ENCODE measurements at regions not wholly inside any gene's neighbourhood (a gene's known extent, or its start where the extent isn't known, plus 50 kb on each side); places are given as distances from the start of the nearest gene placed in this dataset.

GRCh38 chr13:73222627-73223305 is 164.0 kb downstream of the KLF5 start:
- no peaks in the 10 kb centered on the region for H3K36me3 Mint-ChIP-seq
- H3K27ac Mint-ChIP-seq, result no peak overlapping the region
- no peak for TF ChIP-seq CTCF (IDR thresholded peaks at IDR 0.05; ENCODE audit: unreplicated experiment)
- no peak overlapping the region for H3K4me3 Mint-ChIP-seq
- no peaks in the 10 kb centered on the region for H3K9me3 Mint-ChIP-seq
- peaks cover 11% of the 10 kb centered on the region for H3K4me1 Mint-ChIP-seq
- DNase-seq (ENCODE audit: low spot score in 2 of 2, unreplicated experiment in 2 of 2), result no peak
- no peaks in the 10 kb centered on the region for H3K27me3 Mint-ChIP-seq (ENCODE audit: low read depth)

GRCh38 chr13:73220966-73221720 is 162.3 kb downstream of the KLF5 start:
- Mint-ChIP-seq H3K27me3 (ENCODE audit: low read depth) (no peaks in the 10 kb centered on the region), H3K4me3 (no peak overlapping the region), H3K27ac (no peak overlapping the region), H3K36me3 (no peaks in the 10 kb centered on the region), H3K9me3 (no peaks in the 10 kb centered on the region), H3K4me1 (peaks cover 20% of the 10 kb centered on the region)
- no peak for TF ChIP-seq CTCF (IDR thresholded peaks at IDR 0.05; ENCODE audit: unreplicated experiment)
- DNase-seq (ENCODE audit: low spot score in 2 of 2, unreplicated experiment in 2 of 2), result no peak

GRCh38 chr13:73218181-73218580 is 159.4 kb downstream of the KLF5 start:
- Mint-ChIP-seq H3K27ac (peak overlapping the region; percentile 45), H3K9me3 (peaks cover 7% of the 10 kb centered on the region), H3K27me3 (ENCODE audit: low read depth) (no peaks in the 10 kb centered on the region), H3K36me3 (no peaks in the 10 kb centered on the region), H3K4me1 (peaks cover 26% of the 10 kb centered on the region), H3K4me3 (no peak overlapping the region)
- no peak for TF ChIP-seq CTCF (IDR thresholded peaks at IDR 0.05; ENCODE audit: unreplicated experiment)
- no peak for DNase-seq (ENCODE audit: low spot score in 2 of 2, unreplicated experiment in 2 of 2)

GRCh38 chr13:73216381-73216831 is 157.6 kb downstream of the KLF5 start:
- DNase-seq (ENCODE audit: low spot score in 2 of 2, unreplicated experiment in 2 of 2), result no peak
- Mint-ChIP-seq H3K9me3 (peaks cover 7% of the 10 kb centered on the region), H3K27me3 (ENCODE audit: low read depth) (no peaks in the 10 kb centered on the region), H3K4me1 (peaks cover 23% of the 10 kb centered on the region), H3K36me3 (no peaks in the 10 kb centered on the region), H3K27ac (peak overlapping the region; percentile 39), H3K4me3 (no peak overlapping the region)
- no peak for TF ChIP-seq CTCF (IDR thresholded peaks at IDR 0.05; ENCODE audit: unreplicated experiment)

- no peaks in the 10 kb centered on the region for H3K36me3 Mint-ChIP-seq
- peaks cover 7% of the 10 kb centered on the region for H3K9me3 Mint-ChIP-seq
- H3K27me3 Mint-ChIP-seq (ENCODE audit: low read depth), result no peaks in the 10 kb centered on the region
- H3K4me1 Mint-ChIP-seq, result peaks cover 19% of the 10 kb centered on the region
- no peak for DNase-seq (ENCODE audit: low spot score in 2 of 2, unreplicated experiment in 2 of 2)
- no peak overlapping the region for H3K4me3 Mint-ChIP-seq
- TF ChIP-seq CTCF (IDR thresholded peaks at IDR 0.05; ENCODE audit: unreplicated experiment), result no peak
- H3K27ac Mint-ChIP-seq, result peak overlapping the region; percentile 39
Measured at GRCh38 chr13:73215823-73216222, 157.0 kb downstream of the KLF5 start.

All from mesothelial cell of epicardium (in vitro differentiated cells).